ENCODE measurements at regions not wholly inside any gene's neighbourhood (a gene's known extent, or its start where the extent isn't known, plus 50 kb on each side); places are given as distances from the start of the nearest gene placed in this dataset.

- TF ChIP-seq CTCF (IDR thresholded peaks at IDR 0.05) (no peak), POLR2AphosphoS5 (IDR thresholded peaks at IDR 0.05) (no peak), POLR2A (IDR thresholded peaks at IDR 0.05) (no peak)
Observed at GRCh38 chr6:82056567-82056966, 191.0 kb downstream of the IBTK start.
